CD4-positive, alpha-beta memory T cell (primary cell): ENCODE measurements at regions not wholly inside any gene's neighbourhood (a gene's known extent, or its start where the extent isn't known, plus 50 kb on each side); places are given as distances from the start of the nearest gene placed in this dataset.

Source experiments
- CTCF ChIA-PET: fragments of 350-600 bp; sonication (Branson Sonifier 250); formaldehyde crosslinking; loops from one replicate; lab custom pipeline; 2021; ENCODE audit warnings: inconsistent platforms; ENCODE audit not compliant: partially characterized antibody; lab: Charles Lee
- POLR2A ChIA-PET: fragments of 350-600 bp; sonication (Branson Sonifier 250); formaldehyde crosslinking; loops from one replicate; lab custom pipeline; 2021; ENCODE audit not compliant: partially characterized antibody; lab: Charles Lee
- DNase-seq, 5 donors: peaks; one replicate each; pipeline versions ENCODE4 v3.0.0 to v3.0.0-alpha.2; 2020 to 2022; ENCODE audit warnings: mixed read lengths in 1 of 5
- H3K27ac ChIP-seq: one replicate; pipeline ENCODE4 v1.7.0; 2013; ENCODE audit warnings: low read depth, low read length
- H3K27me3 ChIP-seq: 2 replicates; pipeline ENCODE4 v1.7.0; 2013; ENCODE audit warnings: mild to moderate bottlenecking, low read length, moderate library complexity; ENCODE audit not compliant: insufficient read depth
- H3K36me3 ChIP-seq: 2 replicates; pipeline ENCODE4 v1.7.0; 2013; ENCODE audit warnings: mild to moderate bottlenecking, low read length, moderate library complexity; ENCODE audit not compliant: insufficient read depth
- H3K4me1 ChIP-seq: 2 replicates; pipeline ENCODE4 v1.7.0; 2013; ENCODE audit warnings: mild to moderate bottlenecking, low read length, moderate library complexity; ENCODE audit not compliant: insufficient read depth
- H3K4me3 ChIP-seq, 2 donors: one replicate each; pipeline ENCODE4 v1.7.0; 2013; ENCODE audit warnings: low read length in 2 of 2, mild to moderate bottlenecking in 1 of 2
- H3K9me3 ChIP-seq, 2 donors: one replicate each; pipeline ENCODE4 v1.7.0; 2013; ENCODE audit warnings: low read length in 2 of 2, control low read depth in 1 of 2; ENCODE audit not compliant: control insufficient read depth in 1 of 2
- H3K27ac Mint-ChIP-seq, 7 donors: one replicate each; pipeline ENCODE4 v1.8.0; 2020 to 2021; ENCODE audit warnings: mixed read lengths in 7 of 7, mild to moderate bottlenecking in 6 of 7, inconsistent platforms in 3 of 7, moderate library complexity in 3 of 7
- H3K27me3 Mint-ChIP-seq, 2 donors: one replicate each; pipeline ENCODE4 v1.8.0; 2020 to 2021; ENCODE audit warnings: mixed read lengths in 2 of 2
- H3K36me3 Mint-ChIP-seq, 2 donors: one replicate each; pipeline ENCODE4 v1.8.0; 2020 to 2021; ENCODE audit warnings: mixed read lengths in 2 of 2, inconsistent platforms in 1 of 2, mild to moderate bottlenecking in 1 of 2
- H3K4me1 Mint-ChIP-seq, 4 donors: one replicate each; pipeline ENCODE4 v1.8.0; 2020 to 2021; ENCODE audit warnings: mixed read lengths in 4 of 4, mild to moderate bottlenecking in 1 of 4
- H3K4me3 Mint-ChIP-seq, 8 donors: one replicate each; pipeline ENCODE4 v1.8.0; 2020 to 2021; ENCODE audit warnings: mixed read lengths in 8 of 8, mild to moderate bottlenecking in 7 of 8, moderate library complexity in 6 of 8, inconsistent platforms in 3 of 8
- H3K9me3 Mint-ChIP-seq, 8 donors: one replicate each; pipeline ENCODE4 v1.8.0; 2020 to 2021; ENCODE audit warnings: mixed read lengths in 8 of 8, mild to moderate bottlenecking in 5 of 8, inconsistent platforms in 3 of 8, moderate library complexity in 1 of 8
- intact Hi-C: fragments of 100-400 bp; cut with micrococcal nuclease; formaldehyde crosslinking; loops from one replicate; pipeline ENCODE4 v1.15.1; 2023

DNA sequence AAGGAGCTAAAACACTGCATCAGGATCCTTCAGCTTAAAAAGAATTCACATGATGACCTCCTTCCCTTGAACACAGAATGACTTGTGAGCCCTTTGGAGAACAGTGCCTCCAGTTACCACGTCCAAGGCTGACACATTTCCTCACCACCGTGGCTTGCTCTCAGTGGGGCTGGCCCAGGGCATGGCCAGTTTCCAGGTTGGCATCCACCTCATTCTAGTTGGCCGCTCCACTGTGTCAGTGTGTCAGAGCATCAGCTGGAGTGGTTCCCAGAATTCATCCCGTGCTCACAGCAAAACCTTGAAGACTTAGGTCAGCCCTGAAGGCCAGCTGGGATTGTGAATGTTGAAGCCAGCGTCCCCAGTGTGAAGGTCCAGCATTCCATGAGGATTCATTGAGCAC is 158.5 kb downstream of the INSIG2 start:
- no peak overlapping the region for H3K27ac Mint-ChIP-seq
- H3K4me1 Mint-ChIP-seq: no peaks in the 10 kb centered on the region
- H3K4me3 Mint-ChIP-seq: no peak overlapping the region
- ChIA-PET CTCF (no interaction called here), POLR2A (no interaction called here)
- H3K27me3 Mint-ChIP-seq: peaks cover 12 to 25% of the 10 kb centered on the region in 2 donors
- H3K9me3 ChIP-seq: no peaks in the 10 kb centered on the region
- no peak overlapping the region for H3K27ac ChIP-seq
- no peaks in the 10 kb centered on the region for H3K36me3 ChIP-seq
- H3K36me3 Mint-ChIP-seq: no peaks in the 10 kb centered on the region
- H3K27me3 ChIP-seq: no peaks in the 10 kb centered on the region
- H3K4me3 ChIP-seq: no peak overlapping the region
- no peaks in the 10 kb centered on the region for H3K4me1 ChIP-seq
- H3K9me3 Mint-ChIP-seq: no peaks in the 10 kb centered on the region
- intact Hi-C loops: no loop called here
- no peak for DNase-seq

DNA sequence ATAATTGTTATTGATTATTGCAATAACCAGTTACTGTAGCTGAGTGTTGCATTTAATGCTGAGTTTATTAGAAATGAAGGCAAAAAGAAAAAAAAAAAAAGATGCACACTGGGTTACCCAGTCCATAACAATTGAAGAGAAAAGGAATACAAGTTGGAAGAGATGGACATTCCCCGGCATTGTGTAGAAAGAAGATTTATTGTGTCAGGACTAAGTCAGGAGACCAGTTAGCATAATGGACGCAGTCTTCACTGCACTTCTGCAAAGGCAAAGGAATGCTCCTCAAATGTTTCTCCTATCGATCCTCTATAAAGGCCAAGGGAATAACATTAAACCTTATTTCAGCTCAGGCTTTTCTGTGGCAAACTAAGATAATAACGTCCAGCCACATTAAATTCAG is 157.8 kb downstream of the INSIG2 start:
- Histone ChIP-seq H3K4me3 (no peak overlapping the region), H3K4me1 (no peaks in the 10 kb centered on the region), H3K27me3 (no peaks in the 10 kb centered on the region), H3K9me3 (no peaks in the 10 kb centered on the region), H3K27ac (no peak overlapping the region), H3K36me3 (no peaks in the 10 kb centered on the region)
- Mint-ChIP-seq H3K4me1 (no peaks in the 10 kb centered on the region), H3K9me3 (no peaks in the 10 kb centered on the region), H3K27ac (no peak overlapping the region), H3K27me3 (peaks cover 11 to 23% of the 10 kb centered on the region in 2 donors), H3K4me3 (no peak overlapping the region), H3K36me3 (no peaks in the 10 kb centered on the region)
- POLR2A ChIA-PET: no interaction called here
- intact Hi-C loops: no loop called here
- CTCF ChIA-PET: no interaction called here
- DNase-seq: no peak

DNA sequence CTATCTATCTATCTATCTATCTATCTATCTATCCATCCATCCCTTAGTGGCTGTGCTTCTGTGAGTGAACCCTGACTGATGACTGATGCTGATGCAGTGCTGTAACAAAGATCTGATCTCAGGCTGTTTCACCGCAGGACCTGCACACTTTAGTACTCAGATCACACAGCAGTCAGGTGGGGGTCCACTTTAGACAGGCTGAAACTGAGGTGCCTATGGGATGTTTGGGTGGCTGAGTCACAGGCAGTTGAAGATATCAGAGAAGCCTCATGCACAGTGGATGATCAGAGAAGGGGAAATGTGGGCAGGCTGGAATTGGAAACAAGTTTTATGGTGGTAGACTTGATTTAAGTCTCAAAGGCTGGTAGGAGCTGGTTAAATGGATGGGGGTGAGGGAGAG is 156.4 kb downstream of the INSIG2 start:
- H3K9me3 Mint-ChIP-seq: peaks cover 0 to 4% (median under 1%) of the 10 kb centered on the region in 8 donors
- POLR2A ChIA-PET: no interaction called here
- no peaks in the 10 kb centered on the region for H3K36me3 Mint-ChIP-seq
- CTCF ChIA-PET: no interaction called here
- no peaks in the 10 kb centered on the region for H3K4me1 Mint-ChIP-seq
- Histone ChIP-seq H3K4me1 (no peaks in the 10 kb centered on the region), H3K27me3 (no peaks in the 10 kb centered on the region), H3K36me3 (no peaks in the 10 kb centered on the region), H3K9me3 (no peaks in the 10 kb centered on the region), H3K4me3 (no peak overlapping the region), H3K27ac (no peak overlapping the region)
- H3K27ac Mint-ChIP-seq: no peak overlapping the region
- DNase-seq: no peak
- H3K4me3 Mint-ChIP-seq: no peak overlapping the region
- intact Hi-C loops: no loop called here
- peaks cover 11 to 20% of the 10 kb centered on the region in 2 donors for H3K27me3 Mint-ChIP-seq

DNA sequence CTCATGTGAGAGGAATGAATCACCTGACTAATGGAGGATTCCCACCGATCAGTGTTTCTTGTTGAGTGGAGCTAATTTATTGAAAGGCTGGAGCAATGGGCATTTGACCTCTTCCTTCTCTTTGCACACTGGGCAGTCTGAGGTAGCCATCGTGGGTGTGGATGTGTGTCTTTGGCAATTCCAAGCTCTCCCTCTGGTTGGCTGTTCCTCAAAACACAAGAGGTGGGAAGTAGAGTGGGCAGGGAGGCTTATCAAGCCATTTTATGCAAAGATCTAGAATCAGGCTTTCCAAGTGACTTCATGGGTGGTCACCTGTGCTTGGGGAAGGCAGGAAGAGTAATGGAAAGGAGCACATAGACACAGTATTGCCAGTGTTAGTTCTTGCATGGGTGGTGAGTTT is 154.8 kb downstream of the INSIG2 start:
- CTCF ChIA-PET: no interaction called here
- H3K4me1 ChIP-seq: no peaks in the 10 kb centered on the region
- H3K9me3 ChIP-seq: no peaks in the 10 kb centered on the region
- Mint-ChIP-seq H3K27ac (no peak overlapping the region), H3K36me3 (no peaks in the 10 kb centered on the region), H3K9me3 (peaks cover 2 to 10% (median 5%) of the 10 kb centered on the region in 8 donors), H3K4me1 (no peaks in the 10 kb centered on the region), H3K27me3 (peaks cover 12 to 21% of the 10 kb centered on the region in 2 donors), H3K4me3 (no peak overlapping the region)
- POLR2A ChIA-PET: no interaction called here
- no peaks in the 10 kb centered on the region for H3K27me3 ChIP-seq
- no peak overlapping the region for H3K4me3 ChIP-seq
- H3K27ac ChIP-seq: no peak overlapping the region
- intact Hi-C loops: no loop called here
- no peak for DNase-seq
- H3K36me3 ChIP-seq: no peaks in the 10 kb centered on the region

DNA sequence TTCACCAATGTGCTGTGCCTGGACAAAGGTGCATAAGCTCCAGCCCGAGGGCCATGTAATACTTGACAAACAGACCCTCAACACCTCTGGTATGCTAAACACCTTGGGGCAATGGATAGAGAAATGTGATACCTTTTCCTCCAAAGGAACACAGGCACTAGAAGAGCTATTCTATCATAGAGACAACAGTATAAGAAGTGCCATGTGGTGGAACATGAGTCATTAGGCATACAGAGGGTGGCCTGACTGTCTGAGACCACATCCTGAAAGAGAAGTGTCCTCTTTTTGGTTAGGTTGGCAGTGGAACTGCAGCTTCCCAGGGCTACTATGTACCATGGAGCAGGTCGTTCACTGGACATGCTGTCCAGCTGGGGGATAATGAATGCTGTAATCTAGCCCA is 153.9 kb downstream of the INSIG2 start:
- ChIA-PET CTCF (no interaction called here), POLR2A (no interaction called here)
- H3K27ac Mint-ChIP-seq: no peak overlapping the region
- DNase-seq: no peak
- Histone ChIP-seq H3K36me3 (no peaks in the 10 kb centered on the region), H3K4me3 (no peak overlapping the region), H3K4me1 (no peaks in the 10 kb centered on the region), H3K9me3 (no peaks in the 10 kb centered on the region), H3K27ac (no peak overlapping the region), H3K27me3 (no peaks in the 10 kb centered on the region)
- H3K36me3 Mint-ChIP-seq: no peaks in the 10 kb centered on the region
- intact Hi-C loops: no loop called here
- H3K4me3 Mint-ChIP-seq: no peak overlapping the region
- H3K9me3 Mint-ChIP-seq: peaks cover 2 to 14% (median 6%) of the 10 kb centered on the region in 8 donors
- peaks cover 17 to 23% of the 10 kb centered on the region in 2 donors for H3K27me3 Mint-ChIP-seq
- no peaks in the 10 kb centered on the region for H3K4me1 Mint-ChIP-seq

DNA sequence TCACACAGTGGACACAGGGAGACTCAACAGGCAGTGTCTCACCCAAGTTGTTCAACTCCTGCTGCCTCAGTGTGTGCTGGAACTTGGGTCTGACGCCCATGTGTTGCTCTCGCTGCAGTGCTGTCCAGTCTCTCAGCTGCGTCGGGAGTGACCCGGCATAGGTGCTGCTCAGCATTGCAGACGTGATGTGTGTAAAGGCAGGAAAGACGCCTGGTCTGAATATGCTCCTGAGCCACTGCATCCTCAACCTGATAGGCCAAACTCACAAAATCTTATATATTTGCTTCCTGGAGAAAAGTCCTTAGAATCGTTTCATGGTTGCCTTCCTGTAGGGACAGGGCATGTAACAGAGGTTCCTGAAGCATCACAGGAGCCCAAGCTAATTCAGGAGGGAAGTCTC is 152.9 kb downstream of the INSIG2 start:
- Histone ChIP-seq H3K36me3 (no peaks in the 10 kb centered on the region), H3K4me1 (no peaks in the 10 kb centered on the region), H3K4me3 (no peak overlapping the region), H3K9me3 (no peaks in the 10 kb centered on the region), H3K27me3 (no peaks in the 10 kb centered on the region), H3K27ac (no peak overlapping the region)
- no peak overlapping the region for H3K4me3 Mint-ChIP-seq
- no peaks in the 10 kb centered on the region for H3K4me1 Mint-ChIP-seq
- H3K27ac Mint-ChIP-seq: no peak overlapping the region
- ChIA-PET POLR2A (no interaction called here), CTCF (no interaction called here)
- peaks cover 17 to 31% of the 10 kb centered on the region in 2 donors for H3K27me3 Mint-ChIP-seq
- H3K36me3 Mint-ChIP-seq: no peaks in the 10 kb centered on the region
- intact Hi-C loops: no loop called here
- peaks cover 2 to 19% (median 6%) of the 10 kb centered on the region in 8 donors for H3K9me3 Mint-ChIP-seq
- DNase-seq: no peak

DNA sequence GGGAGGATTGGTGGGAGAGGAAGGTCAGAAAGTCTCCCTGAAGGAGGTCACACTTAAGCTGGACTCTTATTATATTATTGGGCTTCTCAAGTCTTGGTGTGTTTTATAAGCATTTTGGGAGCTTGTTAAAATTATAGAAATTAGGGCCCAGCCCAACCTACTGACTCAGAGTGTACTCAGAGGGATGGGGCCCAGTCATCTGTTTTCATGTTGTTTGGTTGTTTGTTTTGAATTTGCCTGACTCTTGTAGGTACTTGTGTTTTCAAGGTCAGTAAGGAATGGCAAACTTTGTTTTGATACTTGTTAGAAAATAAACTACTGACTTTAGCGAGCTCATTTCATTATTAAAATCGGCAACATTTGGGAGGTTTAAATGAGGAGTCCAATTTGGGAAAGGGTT is 152.0 kb downstream of the INSIG2 start:
- Mint-ChIP-seq H3K9me3 (peaks cover 2 to 19% (median 6%) of the 10 kb centered on the region in 8 donors), H3K27me3 (peaks cover 15 to 34% of the 10 kb centered on the region in 2 donors), H3K36me3 (no peaks in the 10 kb centered on the region), H3K27ac (no peak overlapping the region), H3K4me3 (no peak overlapping the region), H3K4me1 (no peaks in the 10 kb centered on the region)
- H3K27ac ChIP-seq: no peak overlapping the region
- no peaks in the 10 kb centered on the region for H3K9me3 ChIP-seq
- no peak overlapping the region for H3K4me3 ChIP-seq
- ChIA-PET CTCF (no interaction called here), POLR2A (no interaction called here)
- H3K4me1 ChIP-seq: no peaks in the 10 kb centered on the region
- no peaks in the 10 kb centered on the region for H3K27me3 ChIP-seq
- DNase-seq: no peak
- no peaks in the 10 kb centered on the region for H3K36me3 ChIP-seq
- intact Hi-C loops: no loop called here

DNA sequence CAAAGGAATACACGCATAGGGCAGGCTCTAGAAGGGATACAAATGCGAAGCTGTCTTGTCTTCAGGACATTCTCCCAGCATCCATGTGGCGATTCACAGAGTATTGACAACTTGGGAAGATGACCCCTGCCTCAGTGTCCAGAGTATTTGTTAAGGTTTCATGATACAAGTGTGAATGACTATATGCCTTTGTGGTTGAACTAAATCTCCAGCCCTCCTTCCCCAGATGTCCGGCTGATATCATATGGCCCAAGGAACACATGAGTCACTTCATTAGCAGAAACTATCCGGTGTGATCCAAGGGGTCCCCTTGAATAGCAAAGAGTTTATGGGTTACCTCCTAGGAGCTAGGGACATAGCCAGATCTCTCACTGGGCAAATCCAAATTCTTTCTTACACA is 151.0 kb downstream of the INSIG2 start:
- DNase-seq: no peak
- Histone ChIP-seq H3K4me1 (no peaks in the 10 kb centered on the region), H3K9me3 (no peaks in the 10 kb centered on the region), H3K27ac (no peak overlapping the region), H3K36me3 (no peaks in the 10 kb centered on the region), H3K4me3 (no peak overlapping the region), H3K27me3 (no peaks in the 10 kb centered on the region)
- ChIA-PET CTCF (interaction anchor here (1.3 kb wide), 1 partner anchor 22 kb away, joined by 3 read pairs; no protein-coding TSS in a partner anchor), POLR2A (no interaction called here)
- Mint-ChIP-seq H3K27ac (no peak overlapping the region), H3K9me3 (peaks cover 2 to 19% (median 6%) of the 10 kb centered on the region in 8 donors), H3K27me3 (peaks cover 14 to 32% of the 10 kb centered on the region in 2 donors), H3K4me3 (no peak overlapping the region), H3K4me1 (no peaks in the 10 kb centered on the region), H3K36me3 (no peaks in the 10 kb centered on the region)
- intact Hi-C loops: no loop called here
